Activated T-cell treated with anti-CD3 and anti-CD28 coated beads for 48 hours (primary cell): ENCODE measurements at regions not wholly inside any gene's neighbourhood (a gene's known extent, or its start where the extent isn't known, plus 50 kb on each side); places are given as distances from the start of the nearest gene placed in this dataset.
"Not testable (repeated sequence)": the region's sequence is repeated elsewhere in the genome, so short reads cannot be mapped to it uniquely, and the experiment has no call there.

Source experiments
- DNase-seq: peaks from one replicate; pipeline ENCODE4 v3.0.0-alpha.2; 2020; ENCODE audit warnings: low read depth

GRCh38 chr2:199558156-199558555, 100.4 kb upstream of the SATB2 start:
- DNase-seq: no peak

- no peak for DNase-seq
Measured at GRCh38 chr2:199556527-199557285, 99.0 kb upstream of the SATB2 start.

- DNase-seq: no peak
Measured at GRCh38 chr2:199554026-199554425, 96.3 kb upstream of the SATB2 start.

- DNase-seq: no peak
Measured at GRCh38 chr2:199552141-199552540, 94.4 kb upstream of the SATB2 start.

GRCh38 chr2:199543606-199544172, 86.0 kb upstream of the SATB2 start:
- DNase-seq: no peak

- no peak for DNase-seq
Measured at GRCh38 chr2:199535445-199536177, 77.9 kb upstream of the SATB2 start.

- not testable (repeated sequence) for DNase-seq
Measured at GRCh38 chr2:199533873-199534272, 76.1 kb upstream of the SATB2 start.

- DNase-seq: no peak
Measured at GRCh38 chr2:199527071-199527470, 69.3 kb upstream of the SATB2 start.

- no peak for DNase-seq
Measured at GRCh38 chr2:199524689-199525574, 67.2 kb upstream of the SATB2 start.

- no peak for DNase-seq
Measured at GRCh38 chr2:199509403-199509802, 51.7 kb upstream of the SATB2 start.
